HG03135 (cell line): ENCODE measurements at regions not wholly inside any gene's neighbourhood (a gene's known extent, or its start where the extent isn't known, plus 50 kb on each side); places are given as distances from the start of the nearest gene placed in this dataset.
"Not testable (repeated sequence)": the region's sequence is repeated elsewhere in the genome, so short reads cannot be mapped to it uniquely, and the experiment has no call there.

Source experiments
- ATAC-seq: cut with Tn5 transposase; IDR thresholded peaks from one replicate; pipeline ENCODE4 v1.9.1; 2021; ENCODE audit warnings: mild to moderate bottlenecking, moderate library complexity; ENCODE audit not compliant: unreplicated experiment

- ATAC-seq = not testable (repeated sequence)
These were observed 299.4 kb downstream of the BCL2L11 start for GRCh38 chr2:111420074-111420473.

- ATAC-seq = not testable (repeated sequence)
These were observed 300.1 kb downstream of the BCL2L11 start for GRCh38 chr2:111420835-111421234.

GRCh38 chr2:111421949-111422348 lies 301.2 kb downstream of the BCL2L11 start:
- ATAC-seq = not testable (repeated sequence)

DNA sequence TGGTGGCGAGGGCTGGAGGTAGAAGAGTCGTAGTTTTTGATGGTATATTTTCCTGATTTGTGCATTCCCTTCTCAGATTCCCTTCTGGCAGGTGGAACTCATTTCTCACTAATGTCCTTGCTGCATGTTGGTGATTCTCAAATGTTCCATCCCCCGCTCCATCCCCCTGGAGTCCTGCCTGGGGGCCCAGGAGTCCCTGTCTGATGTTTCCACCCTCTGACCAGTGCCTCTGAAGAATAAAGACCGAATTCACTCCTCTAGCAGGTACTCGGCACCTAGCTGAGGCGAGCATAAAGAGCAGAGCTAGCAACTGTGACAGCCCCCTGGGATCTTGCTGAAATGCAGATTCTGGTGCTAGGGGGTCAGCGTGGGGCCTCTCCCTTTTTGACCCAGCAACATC lies 301.8 kb downstream of the BCL2L11 start:
- ATAC-seq = not testable (repeated sequence)

- not testable (repeated sequence) for ATAC-seq
These were observed 302.5 kb downstream of the BCL2L11 start for GRCh38 chr2:111423184-111423583.

GRCh38 chr2:111424176-111424575 lies 303.5 kb downstream of the BCL2L11 start:
- ATAC-seq = not testable (repeated sequence)

GRCh38 chr2:111424851-111425309 lies 304.2 kb downstream of the BCL2L11 start:
- ATAC-seq = not testable (repeated sequence)

DNA sequence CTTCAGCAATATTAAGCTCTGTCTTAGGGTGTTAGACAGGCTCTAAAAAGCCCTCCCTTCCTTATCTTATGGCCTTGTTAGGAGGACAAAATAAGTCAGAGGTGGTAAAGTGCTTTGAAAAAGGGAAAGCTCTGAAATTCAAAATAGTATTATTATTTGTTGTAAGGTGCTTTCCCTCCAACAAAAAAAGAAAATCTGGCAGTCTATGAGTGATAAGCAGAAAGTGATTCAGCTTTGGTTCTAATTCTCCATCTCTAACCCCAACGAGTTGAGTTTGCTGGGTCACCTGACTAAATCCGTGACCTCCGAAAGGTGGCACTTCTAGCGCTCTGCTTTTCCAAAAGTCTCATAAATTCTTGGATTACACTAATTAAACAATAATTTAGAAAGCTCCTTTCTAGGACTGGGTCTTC lies 305.1 kb downstream of the BCL2L11 start:
- ATAC-seq = not testable (repeated sequence)

GRCh38 chr2:111427346-111427745 lies 306.6 kb downstream of the BCL2L11 start:
- ATAC-seq = not testable (repeated sequence)

DNA sequence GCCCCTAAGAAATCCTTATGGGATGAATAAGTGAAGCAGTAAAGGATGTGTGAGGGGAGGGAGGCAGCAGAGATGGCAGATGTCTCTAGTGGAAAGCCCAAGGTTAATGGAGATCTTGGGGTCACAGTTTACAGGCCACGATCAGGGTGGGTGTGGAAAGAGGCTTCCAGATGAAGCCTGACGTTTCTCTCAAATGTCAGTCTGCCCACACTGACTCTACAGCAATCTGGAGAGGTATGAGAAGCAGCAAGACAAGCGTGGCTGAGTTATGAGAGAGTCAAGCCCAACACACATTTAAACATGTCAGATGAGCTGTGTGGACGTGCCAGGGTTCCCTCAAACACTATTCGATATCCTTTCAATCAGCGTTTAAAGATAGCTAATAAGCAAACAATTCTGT lies 308.2 kb downstream of the BCL2L11 start:
- ATAC-seq = not testable (repeated sequence)

DNA sequence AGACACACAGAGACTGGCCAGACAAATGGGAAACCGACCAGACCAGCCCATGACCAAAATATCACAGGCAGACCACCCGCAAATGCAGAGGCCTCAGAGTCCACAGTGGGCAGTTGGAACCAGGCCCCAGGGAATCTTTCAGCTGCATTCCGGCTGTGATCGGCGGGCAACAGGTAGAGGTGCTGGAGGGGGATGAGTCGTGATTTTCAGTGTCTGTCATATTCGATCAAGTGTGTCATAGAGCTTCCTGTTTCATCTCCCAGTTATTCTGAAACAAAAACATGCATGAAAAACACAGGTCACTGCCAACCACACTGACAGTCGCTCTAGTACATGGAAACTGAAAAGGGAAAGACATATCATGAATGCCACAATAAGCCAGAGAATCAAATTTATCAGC lies 308.6 kb downstream of the BCL2L11 start:
- ATAC-seq = not testable (repeated sequence)

GRCh38 chr2:111430817-111431661 lies 310.3 kb downstream of the BCL2L11 start:
- peak; percentile 55 for ATAC-seq

DNA sequence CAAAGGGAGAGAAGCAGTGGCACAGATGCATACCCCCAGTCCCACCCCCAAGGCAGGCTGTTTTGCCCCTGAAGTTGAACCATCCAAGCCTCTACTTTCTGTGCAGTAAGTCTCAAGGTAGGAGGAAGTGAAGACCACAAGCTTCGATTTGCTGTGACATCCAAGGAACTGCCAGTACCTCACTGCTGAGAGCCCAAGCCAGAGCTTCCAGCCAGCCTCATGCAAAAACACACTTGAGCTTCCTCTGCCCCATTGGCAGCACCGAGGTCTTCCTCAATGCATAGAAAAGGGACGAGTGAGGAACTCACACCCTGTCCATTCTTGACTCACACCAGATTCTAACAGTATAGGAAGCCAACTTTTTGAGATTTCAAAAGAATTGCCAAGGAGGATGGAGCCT lies 311.7 kb downstream of the BCL2L11 start:
- ATAC-seq = not testable (repeated sequence)

GRCh38 chr2:111432916-111433499 lies 312.3 kb downstream of the BCL2L11 start:
- not testable (repeated sequence) for ATAC-seq

DNA sequence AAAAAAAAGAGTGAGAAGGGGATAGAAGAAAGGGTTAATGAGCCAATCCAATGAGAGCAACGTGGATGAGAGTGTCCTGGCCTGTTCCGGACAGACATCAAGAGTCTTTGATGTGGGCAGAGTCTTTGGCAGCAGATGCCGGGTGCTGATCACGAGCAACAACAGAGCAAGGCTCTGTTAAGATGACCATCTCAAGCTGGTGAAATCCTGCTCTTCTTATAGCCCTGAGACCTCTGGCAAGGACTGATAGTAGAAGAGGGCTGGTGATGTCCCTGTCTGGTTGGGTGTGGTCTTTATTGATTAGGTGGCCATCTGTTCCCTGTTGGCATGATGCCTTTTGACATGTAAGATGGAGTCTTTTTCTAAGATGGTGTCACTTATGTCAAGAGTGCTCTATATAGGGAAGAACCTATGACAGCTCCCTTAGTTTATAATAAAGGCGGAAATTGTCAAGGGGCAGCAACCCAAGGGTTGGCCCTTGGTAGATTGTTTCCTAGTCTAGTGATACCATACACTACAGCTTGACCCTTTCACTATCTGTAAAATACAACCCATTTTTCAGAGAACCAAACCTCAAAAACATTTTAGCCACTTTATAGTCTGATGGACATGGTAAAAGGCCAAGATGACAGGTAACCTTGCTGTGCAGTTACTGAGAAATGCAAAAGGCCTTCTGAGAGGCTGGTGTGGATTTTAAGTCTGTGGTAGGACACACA lies 313.3 kb downstream of the BCL2L11 start:
- not testable (repeated sequence) for ATAC-seq

DNA sequence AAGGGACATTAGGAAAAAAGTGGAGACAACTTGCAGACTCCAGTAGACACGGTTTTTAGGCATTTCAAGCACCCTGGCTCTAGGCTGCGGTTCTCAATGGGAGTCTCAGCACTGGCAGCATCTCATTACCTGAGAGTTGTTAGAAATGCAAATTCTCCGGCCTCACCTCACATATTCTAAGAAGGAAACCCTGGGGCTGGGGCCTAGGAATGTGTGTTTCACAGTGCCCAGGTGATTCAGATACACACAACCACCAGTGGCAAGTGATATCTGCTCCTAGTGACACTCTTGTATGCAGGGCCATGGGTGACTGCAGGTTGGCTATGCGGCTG lies 313.9 kb downstream of the BCL2L11 start:
- ATAC-seq = not testable (repeated sequence)

DNA sequence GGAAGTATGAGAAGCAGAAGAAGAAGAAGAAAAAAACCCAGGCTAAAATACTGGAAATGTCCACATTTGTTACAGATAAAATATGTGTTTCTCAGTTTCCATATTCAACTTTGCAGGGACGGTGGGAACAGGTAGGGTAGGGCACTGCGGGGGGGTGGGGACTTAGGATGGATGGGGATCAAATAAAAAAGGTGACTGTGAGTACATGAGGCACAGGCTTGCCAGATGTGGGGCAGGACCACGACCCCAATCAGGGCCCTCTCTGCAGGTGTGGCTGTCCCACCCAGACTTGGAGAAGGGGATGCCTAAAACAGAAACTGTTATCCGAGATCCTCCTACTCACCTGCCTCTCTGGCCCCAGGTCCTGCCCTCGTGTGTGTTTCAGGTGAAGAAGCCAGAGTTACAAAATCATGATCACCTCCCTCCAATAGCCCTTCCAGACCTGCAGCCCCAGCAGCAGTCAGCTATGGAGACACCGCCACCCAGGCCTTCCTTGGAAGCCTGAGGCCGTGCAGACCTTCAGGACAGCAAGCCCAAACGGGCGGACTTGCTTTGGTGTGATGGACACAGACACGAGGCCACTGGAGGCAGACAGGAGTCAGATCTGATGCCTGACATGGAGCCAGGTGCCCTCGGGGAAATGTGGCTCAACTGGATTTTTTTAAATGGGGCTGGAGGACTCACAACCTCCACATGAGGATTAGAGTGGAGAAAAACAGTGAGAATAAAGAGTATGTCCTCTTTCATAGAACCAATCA lies 315.0 kb downstream of the BCL2L11 start:
- ATAC-seq = not testable (repeated sequence)

DNA sequence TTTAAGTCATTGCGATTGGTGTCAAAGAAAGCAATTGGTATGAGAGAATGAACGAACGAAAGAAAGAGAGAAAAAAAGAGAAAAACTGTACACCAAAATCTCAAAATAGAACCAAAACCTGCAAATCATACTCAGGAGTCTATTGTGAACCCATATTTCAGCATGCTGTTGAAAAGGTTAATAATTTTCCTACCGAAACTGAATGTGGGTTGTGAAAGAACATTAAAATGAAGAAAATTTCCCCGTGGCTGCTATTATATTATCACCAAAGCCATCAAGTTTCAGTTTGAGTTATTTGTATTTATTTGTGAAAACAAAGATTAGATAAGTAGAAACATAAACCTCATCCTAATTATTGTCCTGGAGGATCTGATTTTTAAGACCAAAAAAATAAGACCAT lies 315.7 kb downstream of the BCL2L11 start:
- ATAC-seq = peak; percentile 71

- ATAC-seq = not testable (repeated sequence)
These were observed 316.7 kb downstream of the BCL2L11 start for GRCh38 chr2:111437288-111437990.

DNA sequence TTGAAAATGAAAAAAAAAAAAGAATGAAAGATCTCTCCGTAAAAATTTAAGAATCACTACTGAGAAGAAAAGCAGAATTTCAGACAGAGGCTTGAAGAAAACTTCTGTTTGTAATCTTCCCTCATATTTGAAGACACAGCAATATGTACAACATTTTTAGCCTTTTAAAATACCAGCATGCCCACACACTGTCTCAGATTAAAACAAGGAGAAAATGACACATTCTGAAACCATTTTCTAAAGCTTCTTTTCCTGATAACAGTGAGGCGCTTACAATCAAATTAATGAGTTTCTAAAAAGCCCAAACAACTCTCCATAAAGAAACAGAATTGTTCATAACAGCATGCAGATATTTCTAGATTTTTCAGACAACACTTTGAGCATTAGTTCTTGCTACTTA lies 317.4 kb downstream of the BCL2L11 start:
- ATAC-seq = not testable (repeated sequence)
